GM23338 (cell line): ENCODE measurements at regions not wholly inside any gene's neighbourhood (a gene's known extent, or its start where the extent isn't known, plus 50 kb on each side); places are given as distances from the start of the nearest gene placed in this dataset.

Source experiments
- ATAC-seq: fragments of 200-7000 bp; cut with Tn5 transposase; 3 replicates; pipeline ENCODE4 v1.9.1; 2020
- DNase-seq: peaks from one replicate; pipeline ENCODE4 v3.0.0-alpha.2; 2015; ENCODE audit warnings: low spot score
- H2AFZ ChIP-seq: fragments of 200-600 bp; sonication (generic); 2 replicates; pipeline ENCODE4 v1.8.0; 2016; ENCODE audit warnings: antibody characterized with exemption, mild to moderate bottlenecking, moderate library complexity
- H3F3A ChIP-seq: fragments of 200-600 bp; sonication (generic); replicated peaks from 2 replicates; pipeline ENCODE4 v1.8.0; 2017; ENCODE audit warnings: antibody characterized with exemption, mixed run types, low read depth
- H3K27ac ChIP-seq: fragments of 200-600 bp; sonication (generic); 2 replicates; pipeline ENCODE4 v1.6.1; 2016; ENCODE audit warnings: low read depth
- H3K27me3 ChIP-seq: fragments of 200-600 bp; sonication (generic); 2 replicates; pipeline ENCODE4 v1.8.0; 2016; ENCODE audit warnings: mild to moderate bottlenecking, mixed run types, moderate library complexity; ENCODE audit not compliant: insufficient read depth
- H3K36me3 ChIP-seq: fragments of 200-600 bp; sonication (generic); 2 replicates; pipeline ENCODE4 v1.8.0; 2016; ENCODE audit warnings: mild to moderate bottlenecking; ENCODE audit not compliant: insufficient read depth
- H3K4me1 ChIP-seq: fragments of 200-600 bp; sonication (generic); 2 replicates; pipeline ENCODE4 v1.8.0; 2016; ENCODE audit warnings: mild to moderate bottlenecking, moderate library complexity; ENCODE audit not compliant: insufficient read depth
- H3K4me2 ChIP-seq: fragments of 200-600 bp; sonication (generic); 2 replicates; pipeline ENCODE4 v1.7.1; 2017; ENCODE audit warnings: mixed run types
- H3K4me3 ChIP-seq: fragments of 200-600 bp; sonication (generic); 2 replicates; pipeline ENCODE4 v1.6.1; 2016; ENCODE audit warnings: mixed run types
- H3K79me2 ChIP-seq: fragments of 200-600 bp; sonication (generic); replicated peaks from 2 replicates; pipeline ENCODE4 v1.8.0; 2017; ENCODE audit warnings: mild to moderate bottlenecking; ENCODE audit not compliant: insufficient read depth
- H3K9me2 ChIP-seq: fragments of 200-600 bp; sonication (generic); 2 replicates; pipeline ENCODE4 v1.8.0; 2017; ENCODE audit not compliant: insufficient read depth
- H4K20me1 ChIP-seq: fragments of 200-600 bp; sonication (generic); replicated peaks from 2 replicates; pipeline ENCODE4 v1.8.0; 2017; ENCODE audit warnings: mild to moderate bottlenecking; ENCODE audit not compliant: insufficient read depth
- H3K27ac Mint-ChIP-seq: 2 replicates; pipeline ENCODE4 v1.8.0; 2020; ENCODE audit warnings: inconsistent platforms, mild to moderate bottlenecking, moderate library complexity, mixed read lengths
- H3K27me3 Mint-ChIP-seq: 3 replicates; pipeline ENCODE4 v1.8.0; 2022; ENCODE audit warnings: low read depth, mild to moderate bottlenecking, moderate library complexity, mixed read lengths, inconsistent platforms; ENCODE audit not compliant: insufficient read depth, poor library complexity
- H3K36me3 Mint-ChIP-seq: 3 replicates; pipeline ENCODE4 v1.8.0; 2021; ENCODE audit warnings: low read depth, mild to moderate bottlenecking, inconsistent platforms, moderate library complexity, mixed read lengths
- H3K4me1 Mint-ChIP-seq: 3 replicates; pipeline ENCODE4 v1.8.0; 2020; ENCODE audit warnings: mild to moderate bottlenecking, inconsistent platforms, mixed read lengths
- H3K4me3 Mint-ChIP-seq: 3 replicates; pipeline ENCODE4 v1.8.0; 2021; ENCODE audit warnings: moderate library complexity, mild to moderate bottlenecking, inconsistent platforms, mixed read lengths
- H3K9me3 Mint-ChIP-seq: 3 replicates; pipeline ENCODE4 v1.8.0; 2020; ENCODE audit warnings: moderate library complexity, mild to moderate bottlenecking, inconsistent platforms, mixed read lengths
- ETS1 ChIP-seq: IDR thresholded peaks from 2 replicates; pipeline ENCODE4 v1.6.1; 2016; ENCODE audit warnings: antibody characterized with exemption
- EZH2 ChIP-seq: fragments of 200-600 bp; sonication (generic); IDR thresholded peaks from one replicate; pipeline ENCODE4 v1.8.0; 2017; ENCODE audit warnings: antibody characterized with exemption, mild to moderate bottlenecking, low read depth; ENCODE audit not compliant: unreplicated experiment
- EZH2phosphoT487 ChIP-seq: fragments of 200-600 bp; sonication (generic); IDR thresholded peaks from one replicate; pipeline ENCODE4 v1.8.1; 2018; ENCODE audit warnings: antibody characterized with exemption; ENCODE audit not compliant: unreplicated experiment
- POLR2AphosphoS5 ChIP-seq: IDR thresholded peaks from 2 replicates; pipeline ENCODE4 v1.6.1; 2016; ENCODE audit warnings: antibody characterized with exemption, low read depth
- ZNF331 ChIP-seq: fragments of 250-450 bp; sonication (Bioruptor Pico); IDR thresholded peaks from 2 replicates; pipeline ENCODE4 v1.5.0; 2020; ENCODE audit warnings: low read depth, mild to moderate bottlenecking, moderate library complexity
- ZNF462 ChIP-seq: fragments of 250-450 bp; sonication (Bioruptor Pico); IDR thresholded peaks from 2 replicates; pipeline ENCODE4 v1.5.0; 2020; ENCODE audit warnings: mild to moderate bottlenecking, moderate library complexity

- TF ChIP-seq ZNF462 (CRISPR knock-in tag) = no peak
- TF ChIP-seq ETS1 = no peak
- no peak for TF ChIP-seq EZH2phosphoT487
These were observed 216.3 kb downstream of the B3GLCT start (continued) for GRCh38 chr13:31416066-31416465.

GRCh38 chr13:31418186-31418585 lies 218.4 kb downstream of the B3GLCT start:
- Histone ChIP-seq H4K20me1 (no peaks in the 10 kb centered on the region), H2AFZ (no peak overlapping the region), H3K27ac (no peak overlapping the region), H3K9me2 (no peaks in the 10 kb centered on the region), H3K36me3 (no peaks in the 10 kb centered on the region), H3K4me2 (no peak overlapping the region), H3K4me1 (no peaks in the 10 kb centered on the region), H3F3A (no peaks in the 10 kb centered on the region), H3K79me2 (no peaks in the 10 kb centered on the region), H3K4me3 (no peak overlapping the region), H3K27me3 (no peaks in the 10 kb centered on the region)
- Mint-ChIP-seq H3K27me3 (peaks cover 3% of the 10 kb centered on the region), H3K9me3 (no peaks in the 10 kb centered on the region), H3K36me3 (no peaks in the 10 kb centered on the region), H3K4me3 (no peak overlapping the region), H3K4me1 (no peaks in the 10 kb centered on the region), H3K27ac (no peak overlapping the region)
- ATAC-seq = no peak
- TF ChIP-seq ZNF331 (CRISPR knock-in tag) = no peak
- TF ChIP-seq EZH2 = no peak
- no peak for TF ChIP-seq POLR2AphosphoS5
- no peak for TF ChIP-seq ZNF462 (CRISPR knock-in tag)
- no peak for DNase-seq
